Thymus (tissue), 11 donors: ENCODE measurements at regions not wholly inside any gene's neighbourhood (a gene's known extent, or its start where the extent isn't known, plus 50 kb on each side); places are given as distances from the start of the nearest gene placed in this dataset.

Source experiments
- DNase-seq, 9 donors: peaks; one replicate each; pipeline ENCODE4 v3.0.0-alpha.2; 2013; ENCODE audit warnings: low spot score in 9 of 9, low read depth in 6 of 9, missing footprints in 1 of 9
- H3K27ac ChIP-seq, 2 donors: one replicate each; pipeline ENCODE4 v1.5.1; 2013; ENCODE audit warnings: control low read depth in 1 of 2, low read depth in 1 of 2, low read length in 1 of 2, mild to moderate bottlenecking in 1 of 2, moderate library complexity in 1 of 2
- H3K27me3 ChIP-seq, 2 donors: one replicate each; pipeline ENCODE4 v1.5.1; 2013; ENCODE audit warnings: low read length in 1 of 2; ENCODE audit not compliant: control insufficient read depth in 2 of 2, insufficient read depth in 1 of 2
- H3K36me3 ChIP-seq, 2 donors: one replicate each; pipeline ENCODE4 v1.5.1; 2013; ENCODE audit warnings: low read length in 1 of 2, mild to moderate bottlenecking in 1 of 2, moderate library complexity in 1 of 2; ENCODE audit not compliant: control insufficient read depth in 2 of 2, insufficient read depth in 2 of 2
- H3K4me1 ChIP-seq, 2 donors: one replicate each; pipeline ENCODE4 v1.5.1; 2013; ENCODE audit warnings: low read length in 2 of 2; ENCODE audit not compliant: control insufficient read depth in 2 of 2, insufficient read depth in 2 of 2
- H3K4me3 ChIP-seq, 2 donors: one replicate each; pipeline ENCODE4 v1.5.1; 2013; ENCODE audit warnings: low read length in 2 of 2, control low read depth in 1 of 2, mild to moderate bottlenecking in 1 of 2
- H3K9me3 ChIP-seq, 2 donors: one replicate each; pipeline ENCODE4 v1.5.1; 2013; ENCODE audit warnings: low read length in 1 of 2, mild to moderate bottlenecking in 1 of 2; ENCODE audit not compliant: control insufficient read depth in 2 of 2, insufficient read depth in 1 of 2
- WGBS: extraction: QIAGEN DNeasy Blood & Tissue Kit; methylation state at CpG from one replicate; pipeline ENCODE4 v1.1.7; 2013; 5-methylcytosine and 5-hydroxymethylcytosine counted together
- donor health status: healthy.

DNA sequence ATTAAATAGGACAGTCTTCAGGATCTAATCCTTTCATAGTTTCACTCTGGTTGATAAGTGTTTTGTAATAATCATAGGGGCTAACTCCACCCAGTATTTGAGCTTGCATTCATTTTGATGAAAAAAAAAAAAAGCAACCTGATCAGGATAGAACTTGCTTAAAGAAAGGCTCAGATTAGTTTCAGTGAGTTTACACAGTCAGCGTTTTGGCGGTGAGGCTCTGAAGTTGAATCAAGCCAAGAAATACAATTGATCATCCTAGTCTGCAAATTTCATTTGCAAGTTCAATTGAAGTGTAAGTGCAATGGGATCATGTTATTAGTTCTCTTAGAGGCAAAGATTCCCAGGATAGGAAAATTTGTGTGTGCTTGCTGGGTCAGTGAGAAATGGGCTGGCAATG lies 159.7 kb upstream of the ELL2 start:
- Histone ChIP-seq H3K27ac (no peak overlapping the region), H3K4me1 (no peaks in the 10 kb centered on the region), H3K27me3 (no peaks in the 10 kb centered on the region), H3K4me3 (no peak overlapping the region), H3K9me3 (no peaks in the 10 kb centered on the region), H3K36me3 (no peaks in the 10 kb centered on the region)
- DNase-seq, result no peak
- WGBS, result 99% methylated on average over 2 of the region's 2 CpGs

DNA sequence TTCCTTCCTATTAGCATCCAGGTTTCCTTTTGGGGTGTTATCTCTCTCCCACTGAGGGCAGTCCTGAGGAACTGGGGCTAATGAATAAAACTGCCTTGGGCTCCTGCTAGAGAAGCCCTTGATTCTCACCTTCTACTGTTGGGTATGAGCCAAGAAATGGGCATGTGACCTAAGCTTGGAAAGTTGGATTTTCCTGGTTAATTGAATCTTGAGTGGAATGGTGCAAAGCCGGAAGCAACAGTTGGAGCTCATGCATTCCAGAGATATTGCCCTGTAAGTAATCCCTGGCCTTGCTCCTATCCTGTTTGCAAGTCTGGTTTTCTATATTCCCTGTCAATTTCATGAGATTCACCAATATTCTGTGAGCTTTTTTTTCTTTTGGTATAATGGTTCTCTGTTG lies 158.5 kb upstream of the ELL2 start:
- DNase-seq, result no peak
- Histone ChIP-seq H3K27ac (no peak overlapping the region), H3K27me3 (no peaks in the 10 kb centered on the region), H3K4me1 (no peaks in the 10 kb centered on the region), H3K36me3 (no peaks in the 10 kb centered on the region), H3K4me3 (no peak overlapping the region), H3K9me3 (no peaks in the 10 kb centered on the region)
- WGBS, result 98% methylated on average over 1 of the region's 1 CpG

DNA sequence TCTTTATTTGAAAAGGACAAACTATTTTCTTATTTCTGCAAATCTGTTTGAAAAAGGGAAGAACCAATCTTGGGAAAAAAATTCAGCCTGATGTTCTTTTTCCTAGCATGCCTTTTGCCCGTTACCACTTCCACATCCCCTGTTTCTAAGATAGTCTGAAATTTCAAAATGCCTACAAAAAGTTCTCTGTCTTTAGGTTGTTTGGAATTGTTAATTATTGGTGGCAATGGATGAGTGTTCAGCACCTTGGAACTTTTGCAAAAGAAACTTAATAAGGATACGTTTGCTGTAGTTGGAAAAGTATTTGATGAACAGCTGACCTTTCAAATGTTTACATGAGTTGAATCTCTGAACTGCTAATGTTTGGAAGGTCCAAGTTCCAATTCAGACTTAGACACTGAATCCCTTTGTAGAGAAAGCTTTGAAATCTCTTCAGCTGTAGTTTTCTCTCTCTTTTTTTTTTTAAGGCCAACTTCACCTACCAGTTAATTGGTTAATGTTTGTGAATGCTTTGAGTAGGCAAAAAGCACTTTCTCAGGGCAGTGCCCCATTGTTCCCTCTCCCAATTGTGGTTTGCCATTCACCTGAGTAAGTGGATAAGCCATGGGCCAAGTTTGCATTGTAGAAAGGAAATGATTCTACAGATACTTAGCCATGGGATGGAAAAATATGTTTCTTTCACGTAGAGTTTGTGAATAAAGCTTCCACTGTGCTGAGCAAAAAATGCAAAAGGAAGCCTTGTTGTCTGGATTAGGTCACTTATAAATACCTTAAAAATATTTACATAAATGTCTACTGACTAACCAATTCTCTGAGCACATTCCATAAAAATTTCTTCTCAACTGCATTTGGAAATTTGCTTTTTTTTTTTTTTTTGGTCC lies 156.4 kb upstream of the ELL2 start:
- no peak for DNase-seq
- Histone ChIP-seq H3K4me1 (no peaks in the 10 kb centered on the region), H3K27ac (no peak overlapping the region), H3K27me3 (no peaks in the 10 kb centered on the region), H3K36me3 (no peaks in the 10 kb centered on the region), H3K9me3 (no peaks in the 10 kb centered on the region), H3K4me3 (no peak overlapping the region)
- 92% methylated on average over 3 of the region's 3 CpGs for WGBS

DNA sequence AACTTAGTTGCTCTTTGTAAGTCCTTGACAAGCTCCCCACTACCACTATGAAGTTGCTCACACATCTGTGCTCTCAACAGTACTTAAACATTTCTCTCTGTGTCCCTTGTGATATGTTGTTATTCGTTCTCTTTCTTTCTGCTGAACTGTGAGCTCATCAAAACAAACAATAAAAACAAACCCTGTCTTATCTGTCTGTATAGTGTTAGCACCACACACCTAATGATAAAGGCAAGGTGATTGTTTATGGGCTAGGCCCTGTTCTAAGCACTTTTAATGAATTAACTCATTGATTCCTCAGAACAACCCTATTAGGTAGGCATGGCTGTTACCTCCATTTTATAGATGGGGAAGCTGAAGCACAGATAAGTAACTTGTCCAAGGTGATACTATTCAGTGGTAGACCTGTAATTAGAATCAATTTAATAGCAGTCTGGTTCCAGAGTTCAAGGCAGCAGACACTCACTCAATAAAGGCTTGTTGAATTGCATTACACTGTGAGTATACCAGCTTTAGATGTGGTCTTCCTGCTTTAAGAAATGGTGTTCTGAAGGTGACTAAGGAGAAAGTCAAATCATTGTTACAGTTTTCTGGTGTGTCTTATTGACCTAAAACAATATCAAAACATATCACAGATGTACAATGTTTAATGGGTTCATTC lies 153.6 kb upstream of the ELL2 start:
- Histone ChIP-seq H3K4me1 (no peaks in the 10 kb centered on the region), H3K4me3 (no peak overlapping the region), H3K27ac (no peak overlapping the region), H3K36me3 (no peaks in the 10 kb centered on the region), H3K27me3 (no peaks in the 10 kb centered on the region), H3K9me3 (no peaks in the 10 kb centered on the region)
- DNase-seq, result peak in 3 of 9 donors; percentile 5 to 44 (median 10)
- WGBS, result 99% methylated on average over 1 of the region's 1 CpG

DNA sequence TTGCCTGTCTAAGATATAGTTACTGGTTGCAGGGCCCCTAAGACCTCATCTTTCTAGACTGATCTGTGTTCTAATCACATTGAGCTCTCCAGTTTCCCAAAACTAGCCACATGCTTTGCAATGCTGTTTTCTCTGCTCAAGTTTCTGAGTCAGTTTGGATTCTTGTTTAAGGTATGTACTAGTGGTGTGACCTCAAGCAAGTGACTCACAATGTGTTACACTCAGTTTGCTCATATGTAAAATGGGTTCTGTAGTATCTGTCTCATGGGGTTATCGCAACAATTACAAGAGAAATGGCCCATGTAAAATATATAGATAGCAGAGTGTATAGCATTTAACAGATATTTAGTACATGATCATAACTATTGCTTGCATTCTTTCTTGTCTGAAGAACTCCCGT lies 153.1 kb upstream of the ELL2 start:
- Histone ChIP-seq H3K4me3 (no peak overlapping the region), H3K9me3 (no peaks in the 10 kb centered on the region), H3K27ac (no peak overlapping the region), H3K4me1 (no peaks in the 10 kb centered on the region), H3K27me3 (no peaks in the 10 kb centered on the region), H3K36me3 (no peaks in the 10 kb centered on the region)
- no peak for DNase-seq
- WGBS, result 96% methylated on average over 2 of the region's 2 CpGs

DNA sequence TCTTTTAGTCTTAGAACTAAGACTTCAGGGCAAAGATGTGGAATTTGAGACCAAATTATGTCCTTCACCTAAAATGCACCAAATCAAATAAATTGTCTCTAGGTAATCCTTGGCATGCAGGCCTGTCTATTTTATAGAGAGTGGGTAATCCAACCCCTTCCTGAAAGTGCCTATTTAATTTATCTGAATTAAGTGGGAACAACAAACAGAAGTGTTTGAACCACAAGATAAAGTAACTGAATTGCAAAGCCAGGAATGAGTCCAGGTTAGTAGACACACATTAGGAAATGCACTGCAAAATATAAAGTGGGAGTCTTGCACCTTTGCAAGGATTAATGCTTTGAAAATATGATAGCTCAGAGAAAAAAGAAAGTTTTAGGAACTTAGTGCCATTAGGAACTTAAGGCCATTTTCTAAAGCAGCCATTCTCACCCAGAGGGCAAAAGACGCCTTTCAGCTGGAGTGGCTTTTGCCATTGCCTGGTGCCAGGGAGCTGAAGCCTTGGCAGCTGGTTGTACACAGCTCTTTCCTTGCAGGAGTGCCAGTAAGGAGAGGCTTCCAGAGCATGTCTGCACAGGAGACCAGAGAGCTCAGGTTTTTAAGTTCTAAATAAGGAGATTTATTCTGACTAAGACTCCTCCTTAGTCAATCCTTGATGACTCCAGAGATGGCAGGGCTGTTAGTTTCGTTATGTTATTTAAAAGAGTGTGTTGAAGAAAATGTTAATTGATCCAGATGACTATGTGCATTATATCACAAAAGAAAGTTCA lies 151.7 kb upstream of the ELL2 start:
- no peaks in the 10 kb centered on the region for H3K9me3 ChIP-seq
- no peaks in the 10 kb centered on the region for H3K27me3 ChIP-seq
- no peaks in the 10 kb centered on the region for H3K36me3 ChIP-seq
- no peak for DNase-seq
- no peak overlapping the region for H3K4me3 ChIP-seq
- H3K4me1 ChIP-seq, result no peaks in the 10 kb centered on the region
- WGBS, result 91% methylated on average over 2 of the region's 2 CpGs
- no peak overlapping the region for H3K27ac ChIP-seq

DNA sequence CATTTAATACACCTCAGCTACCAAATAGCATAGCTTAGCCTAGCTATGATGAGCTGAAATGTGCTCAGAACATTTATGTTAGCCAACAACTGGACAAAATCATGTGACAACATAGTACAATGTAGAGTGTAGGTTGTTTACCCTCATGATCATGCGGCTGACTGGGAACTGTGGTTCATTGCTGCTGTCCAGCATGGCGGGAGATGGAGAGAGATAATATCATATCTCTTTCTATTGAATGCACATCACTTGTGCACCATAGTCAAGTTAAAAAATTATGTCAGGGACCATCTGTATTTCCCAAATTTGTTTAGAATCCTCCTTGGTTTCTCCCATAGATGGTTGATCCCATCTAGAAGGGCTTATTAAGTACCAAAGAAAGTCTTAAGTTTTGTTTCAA lies 151.1 kb upstream of the ELL2 start:
- no peak for DNase-seq
- Histone ChIP-seq H3K27me3 (no peaks in the 10 kb centered on the region), H3K27ac (no peak overlapping the region), H3K36me3 (no peaks in the 10 kb centered on the region), H3K9me3 (no peaks in the 10 kb centered on the region), H3K4me3 (no peak overlapping the region), H3K4me1 (no peaks in the 10 kb centered on the region)
- 98% methylated on average over 2 of the region's 2 CpGs for WGBS

DNA sequence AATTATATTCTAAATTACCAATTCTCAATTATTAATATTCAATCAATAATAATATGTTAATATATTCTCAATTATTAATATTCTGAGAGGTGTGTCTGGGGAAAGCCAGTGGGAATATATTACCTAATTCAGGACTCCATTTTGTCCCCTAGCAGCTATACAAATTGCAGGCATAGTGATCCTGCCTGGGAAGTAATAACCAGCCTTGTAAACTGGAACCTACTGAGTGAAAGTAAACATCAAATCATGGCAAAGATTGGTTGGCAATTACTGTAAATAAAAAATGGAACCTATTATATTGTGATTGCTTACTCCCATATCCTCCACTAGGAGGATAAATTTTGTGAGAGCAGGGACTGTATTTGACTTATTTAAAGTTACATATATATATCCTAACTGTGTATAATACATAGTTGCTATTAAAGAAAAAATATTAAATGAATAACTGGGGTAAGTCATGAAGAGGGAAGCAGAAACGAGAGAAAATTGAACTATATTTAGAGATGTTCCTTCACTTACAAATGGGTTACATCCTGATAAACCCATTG lies 150.5 kb upstream of the ELL2 start:
- no peak for DNase-seq
- H3K4me1 ChIP-seq, result no peaks in the 10 kb centered on the region
- H3K36me3 ChIP-seq, result no peaks in the 10 kb centered on the region
- no peak overlapping the region for H3K27ac ChIP-seq
- 86% methylated on average over 1 of the region's 1 CpG for whole genome bisulfite sequencing
- no peaks in the 10 kb centered on the region for H3K27me3 ChIP-seq
- H3K9me3 ChIP-seq, result no peaks in the 10 kb centered on the region
- no peak overlapping the region for H3K4me3 ChIP-seq
